CD4-positive, alpha-beta T cell (primary cell): ENCODE measurements at regions not wholly inside any gene's neighbourhood (a gene's known extent, or its start where the extent isn't known, plus 50 kb on each side); places are given as distances from the start of the nearest gene placed in this dataset.

Source experiments
- ATAC-seq: fragments of 200-7000 bp; cut with Tn5 transposase; one replicate; pipeline ENCODE4 v1.10.0; 2022; ENCODE audit warnings: mild to moderate bottlenecking; ENCODE audit not compliant: poor library complexity
- CTCF ChIA-PET: fragments of 350-600 bp; sonication (Branson Sonifier 250); formaldehyde crosslinking; loops from one replicate; lab custom pipeline; 2021; ENCODE audit warnings: antibody characterized with exemption, inconsistent platforms; lab: Charles Lee
- POLR2A ChIA-PET: fragments of 350-600 bp; sonication (Branson Sonifier 250); formaldehyde crosslinking; loops from one replicate; lab custom pipeline; 2021; ENCODE audit warnings: antibody characterized with exemption, inconsistent platforms; lab: Charles Lee
- DNase-seq, 14 experiments: peaks; one replicate each; pipeline ENCODE4 v3.0.0-alpha.2; 2013 to 2020; ENCODE audit warnings: mixed read lengths in 2 of 14
- H3K27ac ChIP-seq, 2 donors: one replicate each; pipeline versions ENCODE4 v1.5.1 to v1.7.0; 2013; ENCODE audit warnings: low read length in 2 of 2, low read depth in 1 of 2, mild to moderate bottlenecking in 1 of 2
- H3K27me3 ChIP-seq, 2 experiments: 1 replicate in 1 of 2; 2 replicates in 1 of 2; pipeline versions ENCODE4 v1.6.1 to v1.7.0; 2013; ENCODE audit warnings: low read length in 2 of 2, control low read depth in 1 of 2, mild to moderate bottlenecking in 1 of 2, moderate library complexity in 1 of 2; ENCODE audit not compliant: insufficient read depth in 2 of 2, control insufficient read depth in 1 of 2
- H3K36me3 ChIP-seq: one replicate; pipeline ENCODE4 v1.6.1; 2013; ENCODE audit warnings: low read length, control low read depth; ENCODE audit not compliant: insufficient read depth
- H3K4me1 ChIP-seq: one replicate; pipeline ENCODE4 v1.6.1; 2013; ENCODE audit warnings: low read length, control low read depth; ENCODE audit not compliant: insufficient read depth
- H3K4me3 ChIP-seq: one replicate; pipeline ENCODE4 v1.5.1; 2013; ENCODE audit warnings: mild to moderate bottlenecking, low read length, moderate library complexity
- H3K9me3 ChIP-seq, 2 experiments: 1 replicate in 1 of 2; 2 replicates in 1 of 2; pipeline versions ENCODE4 v1.6.1 to v1.7.0; 2013; ENCODE audit warnings: low read length in 2 of 2, mild to moderate bottlenecking in 2 of 2, control low read depth in 1 of 2, moderate library complexity in 1 of 2; ENCODE audit not compliant: control insufficient read depth in 1 of 2, insufficient read depth in 1 of 2
- H3K27ac Mint-ChIP-seq: one replicate; pipeline ENCODE4 v1.8.0; 2020; ENCODE audit warnings: mixed read lengths
- H3K27me3 Mint-ChIP-seq: one replicate; pipeline ENCODE4 v1.8.0; 2021; ENCODE audit warnings: mixed read lengths
- H3K36me3 Mint-ChIP-seq: one replicate; pipeline ENCODE4 v1.8.0; 2021; ENCODE audit warnings: low read depth, mixed read lengths
- H3K4me1 Mint-ChIP-seq: one replicate; pipeline ENCODE4 v1.8.0; 2021; ENCODE audit warnings: low read depth, mixed read lengths
- H3K4me3 Mint-ChIP-seq: one replicate; pipeline ENCODE4 v1.8.0; 2020; ENCODE audit warnings: mild to moderate bottlenecking, mixed read lengths
- H3K9me3 Mint-ChIP-seq: one replicate; pipeline ENCODE4 v1.8.0; 2020; ENCODE audit warnings: mixed read lengths
- CTCF ChIP-seq: fragments of 200-600 bp; IDR thresholded peaks from one replicate; pipeline ENCODE4 v1.8.0; 2022; ENCODE audit warnings: antibody characterized with exemption, mild to moderate bottlenecking
- intact Hi-C, 2 experiments: fragments of 100-400 bp; cut with DNase I in 1 of 2; cut with micrococcal nuclease in 1 of 2; formaldehyde crosslinking; loops; one replicate each; pipeline versions ENCODE4 v1.15.1 to v1.9.0; 2023 to 2025; cut with DNase I, micrococcal nuclease

- Mint-ChIP-seq H3K27ac (no peak overlapping the region), H3K4me1 (no peaks in the 10 kb centered on the region), H3K27me3 (peaks cover 27% of the 10 kb centered on the region), H3K4me3 (no peak overlapping the region), H3K36me3 (no peaks in the 10 kb centered on the region), H3K9me3 (peaks cover 1% of the 10 kb centered on the region)
- POLR2A ChIA-PET, result no interaction called here
- Histone ChIP-seq H3K36me3 (no peaks in the 10 kb centered on the region), H3K9me3 (peaks cover 0 to 8% of the 10 kb centered on the region in 2 experiments), H3K4me1 (no peaks in the 10 kb centered on the region), H3K4me3 (no peak overlapping the region), H3K27ac (no peak overlapping the region), H3K27me3 (no peaks in the 10 kb centered on the region)
- CTCF ChIA-PET, result no interaction called here
- DNase-seq (no peak), ATAC-seq (no peak)
- intact Hi-C loops, result no loop called here
- no peak for TF ChIP-seq CTCF
These were observed 191.0 kb upstream of the IRS2 start for GRCh38 chr13:109977212-109977968.

DNA sequence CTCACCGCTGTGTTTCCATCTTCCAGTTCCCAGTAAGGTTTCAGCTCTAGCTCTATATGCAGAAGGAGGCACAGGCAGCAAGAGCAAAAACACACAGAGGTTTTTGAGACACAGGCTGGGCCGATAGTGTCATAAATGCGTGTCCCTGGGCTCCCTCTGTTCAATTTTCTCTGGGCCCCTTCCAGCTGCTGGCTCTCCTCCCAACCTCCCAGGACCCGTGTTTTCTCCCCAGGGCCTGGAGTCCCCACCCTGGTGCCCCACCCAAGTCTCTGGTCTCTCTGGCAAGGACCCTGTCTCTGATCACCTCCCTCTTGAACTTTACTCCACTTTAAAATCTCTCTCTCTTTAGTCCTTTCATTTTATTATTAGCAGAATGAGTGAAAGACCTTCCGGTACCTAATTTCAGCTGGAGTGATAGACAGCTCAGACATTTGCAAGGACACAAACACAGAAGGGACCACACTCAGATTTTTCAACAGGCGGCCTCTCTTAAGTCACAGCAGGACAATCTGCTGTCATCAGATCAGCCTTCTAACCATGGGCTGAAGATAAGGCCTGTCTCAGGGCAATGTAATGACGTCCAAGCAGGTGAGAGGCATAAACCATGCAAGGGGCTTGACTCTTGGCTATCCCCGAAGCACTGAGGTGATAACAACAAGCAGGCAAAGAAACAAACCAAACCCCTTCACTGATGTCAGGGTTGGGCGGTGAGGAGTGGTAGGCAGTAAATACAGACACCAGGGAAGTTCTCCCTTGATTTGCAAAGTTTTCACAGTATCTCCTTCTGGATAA is 190.0 kb upstream of the IRS2 start:
- Mint-ChIP-seq H3K4me1 (no peaks in the 10 kb centered on the region), H3K36me3 (no peaks in the 10 kb centered on the region), H3K27ac (no peak overlapping the region), H3K4me3 (no peak overlapping the region), H3K9me3 (peaks cover 1% of the 10 kb centered on the region), H3K27me3 (peaks cover 27% of the 10 kb centered on the region)
- TF ChIP-seq CTCF, result no peak
- Histone ChIP-seq H3K9me3 (peaks cover 0 to 10% of the 10 kb centered on the region in 2 experiments), H3K27me3 (no peaks in the 10 kb centered on the region), H3K4me3 (no peak overlapping the region), H3K36me3 (no peaks in the 10 kb centered on the region), H3K27ac (no peak overlapping the region), H3K4me1 (no peaks in the 10 kb centered on the region)
- CTCF ChIA-PET, result no interaction called here
- no peak for ATAC-seq
- POLR2A ChIA-PET, result no interaction called here
- intact Hi-C loops, result no loop called here
- no peak for DNase-seq

GRCh38 chr13:109974354-109974753 is 188.0 kb upstream of the IRS2 start:
- no peak for TF ChIP-seq CTCF
- intact Hi-C loops, result no loop called here
- Histone ChIP-seq H3K27ac (no peak overlapping the region), H3K4me3 (no peak overlapping the region), H3K36me3 (no peaks in the 10 kb centered on the region), H3K27me3 (no peaks in the 10 kb centered on the region), H3K9me3 (peaks cover 9 to 12% of the 10 kb centered on the region in 2 experiments), H3K4me1 (no peaks in the 10 kb centered on the region)
- Mint-ChIP-seq H3K27ac (no peak overlapping the region), H3K4me1 (no peaks in the 10 kb centered on the region), H3K36me3 (no peaks in the 10 kb centered on the region), H3K4me3 (no peak overlapping the region), H3K27me3 (peaks cover 27% of the 10 kb centered on the region), H3K9me3 (peaks cover 3% of the 10 kb centered on the region)
- ChIA-PET POLR2A (no interaction called here), CTCF (no interaction called here)
- ATAC-seq (no peak), DNase-seq (no peak)
